ENCODE measurements at regions not wholly inside any gene's neighbourhood (a gene's known extent, or its start where the extent isn't known, plus 50 kb on each side); places are given as distances from the start of the nearest gene placed in this dataset.
"Not testable (repeated sequence)": the region's sequence is repeated elsewhere in the genome, so short reads cannot be mapped to it uniquely, and the experiment has no call there.

DNA sequence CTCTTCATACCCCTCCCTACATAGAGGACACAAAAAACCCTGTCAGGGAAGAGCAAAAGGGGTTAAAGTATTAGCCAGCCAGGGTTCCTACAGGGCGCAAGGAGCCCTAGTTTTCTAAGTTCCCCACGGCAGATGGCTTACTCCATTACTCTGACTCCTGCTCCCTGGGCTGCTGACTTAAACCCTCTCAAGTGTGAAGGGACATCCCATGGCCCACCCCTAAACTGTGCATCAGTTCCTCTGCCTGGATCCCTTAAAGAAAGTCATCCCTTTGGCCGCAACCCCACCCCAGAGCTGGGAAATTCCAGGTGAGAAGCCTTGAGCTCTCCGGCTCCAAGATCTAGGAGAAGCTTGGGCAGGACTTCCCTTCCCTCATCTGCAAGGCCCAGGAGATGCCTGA lies 236.0 kb downstream of the TOMM20 start:
- Mint-ChIP-seq H3K27ac (no peak overlapping the region), H3K36me3 (peaks cover 0 to 15% of the 10 kb centered on the region in 2 donors), H3K9me3 (peaks cover 0 to 12% of the 10 kb centered on the region in 2 donors)
- no peak for DNase-seq (ENCODE audit: low spot score in 2 of 2)
- no peak for ATAC-seq

DNA sequence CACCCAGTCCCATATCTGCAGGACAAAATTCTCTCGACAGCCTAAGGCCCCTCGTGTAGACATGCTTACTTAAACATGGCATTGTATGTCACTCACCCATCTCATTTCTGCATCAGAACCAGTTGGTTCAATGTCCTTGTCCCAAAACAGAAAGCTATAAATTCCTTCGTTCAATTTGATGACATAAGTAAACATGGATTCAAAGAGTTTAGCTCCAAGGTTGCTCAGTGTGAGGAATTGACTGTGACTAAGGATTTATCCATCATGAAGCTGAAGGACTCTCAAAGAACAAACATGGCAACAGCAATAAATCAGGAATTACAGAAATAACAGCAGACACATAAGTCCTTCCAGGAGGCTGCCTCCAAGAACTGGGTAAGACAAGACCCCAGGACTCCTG lies 237.2 kb downstream of the TOMM20 start:
- no peak for ATAC-seq
- H3K27ac Mint-ChIP-seq, result peak overlapping the region in 1 of 2 donors; percentile 58
- H3K9me3 Mint-ChIP-seq, result peaks cover 0 to 21% of the 10 kb centered on the region in 2 donors
- peaks cover 0 to 24% of the 10 kb centered on the region in 2 donors for H3K36me3 Mint-ChIP-seq
- DNase-seq (ENCODE audit: low spot score in 2 of 2), result no peak

DNA sequence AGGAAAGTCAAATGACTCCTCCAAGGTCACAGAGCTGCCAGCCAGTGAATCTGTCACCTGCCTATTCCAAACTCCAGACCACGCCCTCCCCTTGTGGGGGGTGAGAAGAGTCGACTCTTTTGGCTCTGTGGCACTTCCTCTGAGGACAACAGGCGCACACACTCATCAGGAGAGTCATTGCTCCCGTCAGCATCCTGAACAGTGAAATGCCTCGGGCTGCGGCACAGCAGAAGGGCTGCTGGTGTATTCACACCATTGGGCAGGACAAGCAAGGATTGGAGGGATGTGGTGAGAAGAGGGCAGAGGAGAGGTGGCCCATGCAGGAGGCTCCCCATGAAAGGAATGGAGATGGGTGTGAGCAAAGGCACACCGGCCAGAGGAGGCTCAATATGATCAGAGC lies 239.0 kb downstream of the TOMM20 start:
- DNase-seq (ENCODE audit: low spot score in 2 of 2), result no peak
- no peak overlapping the region for H3K27ac Mint-ChIP-seq
- no peak for ATAC-seq
- H3K36me3 Mint-ChIP-seq, result peaks cover 0 to 24% of the 10 kb centered on the region in 2 donors
- peaks cover 0 to 18% of the 10 kb centered on the region in 2 donors for H3K9me3 Mint-ChIP-seq

DNA sequence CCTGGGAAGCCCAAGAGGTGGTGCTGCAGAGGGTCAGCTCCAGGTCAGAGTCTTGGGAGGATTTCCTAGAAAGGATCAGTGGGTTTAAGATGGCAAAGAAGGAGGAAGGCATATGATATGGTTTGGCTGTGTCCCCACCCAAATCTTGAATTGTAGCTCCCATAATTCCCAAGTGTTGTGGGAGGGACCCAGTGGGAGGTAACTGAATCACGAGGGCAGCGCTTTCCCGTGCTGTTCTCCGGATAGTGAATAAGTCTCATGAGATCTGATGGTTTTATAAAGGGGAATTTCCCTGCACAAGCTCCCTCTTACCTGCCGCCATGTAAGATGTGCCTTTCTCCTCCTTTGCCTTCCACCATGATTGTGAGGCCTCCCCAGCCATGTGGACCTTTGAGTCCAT lies 240.4 kb downstream of the TOMM20 start:
- H3K27ac Mint-ChIP-seq; DNase-seq (ENCODE audit: low spot score in 2 of 2); ATAC-seq: not testable (repeated sequence)
- Mint-ChIP-seq H3K9me3 (peaks cover 0 to 16% of the 10 kb centered on the region in 2 donors), H3K36me3 (peaks cover under 1 to 34% of the 10 kb centered on the region in 2 donors)

DNA sequence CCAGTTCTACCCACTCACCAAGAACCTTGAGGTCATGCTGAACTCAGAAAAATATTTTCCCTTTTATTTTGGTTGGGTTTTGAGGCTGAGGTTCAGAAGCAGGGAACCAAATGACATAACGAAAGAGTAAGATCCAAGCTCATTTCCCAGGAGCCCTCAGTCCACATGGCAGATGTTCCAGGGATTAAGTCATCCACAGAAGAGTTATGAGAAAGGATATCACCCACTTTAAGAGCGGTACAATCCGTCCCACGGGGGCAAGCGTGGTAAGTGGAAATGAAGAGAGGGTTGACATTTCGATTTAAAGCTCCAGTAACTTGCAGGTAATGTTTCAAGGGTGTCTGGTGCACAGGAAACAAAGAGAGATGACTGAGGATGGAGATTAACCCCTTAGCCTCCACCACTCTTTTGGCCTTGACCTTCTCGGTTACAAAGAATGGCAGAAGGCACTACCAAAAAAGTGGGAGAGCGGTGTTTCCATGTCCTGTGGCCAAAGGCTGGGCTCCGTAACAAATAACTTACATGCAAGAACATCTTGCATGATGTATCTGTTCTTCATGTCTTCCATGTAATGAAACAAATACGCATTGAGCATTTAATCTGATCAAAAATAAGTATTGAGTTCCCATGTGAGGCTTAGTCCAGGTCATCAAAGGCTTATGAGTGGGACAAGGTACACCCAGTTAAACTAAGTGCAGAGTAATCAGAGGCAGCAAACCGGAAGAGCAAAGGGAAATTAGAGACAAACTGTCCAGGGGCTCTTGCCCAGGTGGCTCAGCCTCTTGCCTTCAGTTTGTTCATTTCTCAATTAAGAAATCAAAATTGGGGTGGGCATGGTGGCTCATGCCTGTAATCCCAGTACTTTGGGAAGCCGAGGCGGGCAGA lies 241.4 kb downstream of the TOMM20 start:
- Mint-ChIP-seq H3K27ac (no peak overlapping the region), H3K9me3 (peaks cover 0 to 16% of the 10 kb centered on the region in 2 donors), H3K36me3 (peaks cover 6 to 37% of the 10 kb centered on the region in 2 donors)
- DNase-seq (ENCODE audit: low spot score in 2 of 2) (no peak), ATAC-seq (no peak)

DNA sequence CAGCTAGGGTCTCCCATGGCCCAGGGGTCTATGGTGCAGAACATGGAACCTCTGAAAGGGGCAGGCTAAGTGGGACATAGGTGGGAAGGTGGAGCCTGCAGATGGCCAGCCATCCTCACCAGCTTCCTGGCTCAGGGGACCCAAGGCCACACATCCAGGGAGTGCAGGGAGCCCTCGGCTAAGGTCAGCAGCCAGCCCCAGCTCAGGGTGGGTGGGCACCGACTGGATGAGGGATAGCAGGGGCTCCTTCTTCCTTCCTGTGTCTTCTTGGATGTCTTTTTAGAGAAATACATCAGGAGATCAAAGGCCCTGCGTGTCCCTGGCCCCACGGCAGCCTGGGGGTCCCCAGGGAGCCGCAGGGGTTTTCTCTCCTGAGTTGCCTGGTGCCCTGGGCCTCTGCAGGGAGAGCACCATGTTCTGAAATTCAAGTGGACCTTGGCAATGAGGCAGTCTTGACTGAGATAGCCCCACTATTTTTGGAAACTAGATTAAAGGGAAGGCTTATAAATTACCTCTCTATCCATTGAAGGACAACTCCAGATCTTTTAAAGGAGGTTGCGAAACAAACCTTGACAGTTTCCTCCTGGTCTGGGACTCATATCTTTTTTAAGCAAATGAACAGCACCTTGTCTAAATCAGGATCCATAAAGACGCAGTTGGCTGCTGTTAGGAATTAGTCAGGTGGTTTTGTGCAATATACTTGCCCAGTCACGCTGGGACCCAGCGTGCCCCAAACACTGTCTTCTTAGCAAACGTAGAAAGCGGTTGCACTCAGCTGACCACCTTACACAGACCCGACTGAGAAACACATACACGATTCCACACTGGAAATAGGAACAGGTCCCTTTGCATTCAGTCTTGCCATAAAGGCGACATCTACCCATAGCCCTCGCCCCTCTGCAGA lies 242.3 kb downstream of the TOMM20 start:
- Mint-ChIP-seq H3K36me3 (peaks cover 6 to 37% of the 10 kb centered on the region in 2 donors), H3K27ac (no peak overlapping the region), H3K9me3 (peaks cover 0 to 16% of the 10 kb centered on the region in 2 donors)
- ATAC-seq (no peak), DNase-seq (ENCODE audit: low spot score in 2 of 2) (no peak)

DNA sequence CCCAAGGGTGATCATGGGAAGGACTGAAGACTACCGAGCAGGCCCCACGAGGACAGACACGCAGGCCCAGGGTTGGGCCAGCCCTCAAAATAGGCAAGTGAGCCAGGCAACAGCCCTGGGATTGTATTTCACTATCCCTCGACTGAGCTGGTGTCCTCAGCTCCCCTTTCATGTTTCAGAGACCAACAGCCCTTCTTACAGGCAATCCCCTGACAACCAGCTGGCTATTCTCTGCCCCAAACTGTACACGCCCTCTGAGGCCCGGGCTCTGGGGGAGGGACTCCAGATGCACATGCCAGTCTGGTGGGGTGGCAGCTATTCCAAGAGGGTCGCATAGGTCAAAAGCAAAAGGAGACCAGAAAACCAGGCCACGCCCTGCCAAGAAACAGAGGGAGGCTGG lies 243.0 kb downstream of the TOMM20 start:
- Mint-ChIP-seq H3K9me3 (peaks cover 0 to 16% of the 10 kb centered on the region in 2 donors), H3K36me3 (peaks cover 6 to 37% of the 10 kb centered on the region in 2 donors), H3K27ac (no peak overlapping the region)
- DNase-seq (ENCODE audit: low spot score in 2 of 2), result no peak
- no peak for ATAC-seq

DNA sequence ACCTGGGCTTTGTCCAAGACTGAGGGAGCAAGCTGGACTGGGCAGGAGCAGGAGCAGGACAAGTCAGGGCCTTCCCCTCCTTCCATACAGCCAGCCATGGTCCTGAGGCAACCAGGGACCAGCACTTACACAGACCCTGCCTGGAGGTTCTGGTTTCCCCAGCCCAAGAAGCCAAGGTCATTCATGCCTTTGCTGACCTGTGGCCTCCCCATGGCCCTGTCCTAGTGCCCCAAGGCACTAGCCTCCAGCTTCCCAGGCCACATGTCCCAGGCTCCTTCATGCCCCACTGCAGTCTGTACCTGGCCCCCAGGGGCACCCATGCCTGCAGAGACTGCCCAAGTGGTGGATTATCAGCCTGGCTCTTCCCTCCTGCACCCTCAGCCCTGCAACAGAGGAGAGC lies 243.9 kb downstream of the TOMM20 start:
- ATAC-seq (no peak), DNase-seq (ENCODE audit: low spot score in 2 of 2) (no peak)
- H3K27ac Mint-ChIP-seq, result no peak overlapping the region
- peaks cover 0 to 16% of the 10 kb centered on the region in 2 donors for H3K9me3 Mint-ChIP-seq
- H3K36me3 Mint-ChIP-seq, result peaks cover 6 to 37% of the 10 kb centered on the region in 2 donors

DNA sequence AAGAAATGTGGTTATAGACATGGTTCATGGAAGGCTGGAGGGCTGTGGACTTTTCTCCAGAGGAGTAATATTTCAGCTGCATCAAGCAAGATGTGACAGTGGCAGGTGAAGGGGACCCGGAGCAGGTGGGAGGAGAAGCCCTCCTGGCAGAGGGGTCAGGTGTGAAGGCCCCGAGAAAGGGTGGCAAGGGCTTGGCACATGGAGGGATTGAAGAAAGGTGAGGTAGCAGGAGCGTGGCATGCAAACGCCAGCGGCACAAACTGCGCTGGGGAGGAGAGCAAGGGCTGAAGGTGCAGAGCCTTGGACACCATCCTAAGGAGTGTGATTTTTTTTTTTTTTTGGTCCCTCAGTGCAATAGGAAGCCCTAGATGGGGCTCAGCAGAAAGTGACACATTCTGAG lies 244.6 kb downstream of the TOMM20 start:
- no peak for ATAC-seq
- peak overlapping the region in 1 of 2 donors; percentile 59 for H3K27ac Mint-ChIP-seq
- no peak for DNase-seq (ENCODE audit: low spot score in 2 of 2)
- peaks cover 0 to 16% of the 10 kb centered on the region in 2 donors for H3K9me3 Mint-ChIP-seq
- peaks cover 6 to 36% of the 10 kb centered on the region in 2 donors for H3K36me3 Mint-ChIP-seq

DNA sequence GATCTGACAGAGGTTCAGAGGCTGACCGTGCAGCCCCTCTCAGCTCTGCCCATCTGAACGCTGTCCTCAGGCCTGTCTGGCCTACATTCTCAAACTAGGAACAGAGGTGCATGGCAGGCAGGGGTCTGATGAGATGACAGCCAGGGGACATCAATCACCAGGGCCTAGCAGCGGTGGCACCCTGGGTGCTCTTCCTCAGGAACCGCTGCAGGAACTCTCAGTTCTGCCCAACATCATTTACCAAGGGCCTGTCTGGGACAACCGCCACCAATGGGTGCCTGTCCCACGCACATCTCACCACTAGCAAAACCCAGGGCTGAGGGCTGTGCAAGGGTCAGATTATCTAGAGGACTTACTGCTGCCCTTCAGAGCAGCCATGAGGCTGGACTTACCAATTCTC lies 245.7 kb downstream of the TOMM20 start:
- ATAC-seq (no peak), DNase-seq (ENCODE audit: low spot score in 2 of 2) (no peak)
- Mint-ChIP-seq H3K9me3 (peaks cover 0 to 10% of the 10 kb centered on the region in 2 donors), H3K27ac (peak overlapping the region; percentile 9 to 12), H3K36me3 (peaks cover 6 to 25% of the 10 kb centered on the region in 2 donors)

DNA sequence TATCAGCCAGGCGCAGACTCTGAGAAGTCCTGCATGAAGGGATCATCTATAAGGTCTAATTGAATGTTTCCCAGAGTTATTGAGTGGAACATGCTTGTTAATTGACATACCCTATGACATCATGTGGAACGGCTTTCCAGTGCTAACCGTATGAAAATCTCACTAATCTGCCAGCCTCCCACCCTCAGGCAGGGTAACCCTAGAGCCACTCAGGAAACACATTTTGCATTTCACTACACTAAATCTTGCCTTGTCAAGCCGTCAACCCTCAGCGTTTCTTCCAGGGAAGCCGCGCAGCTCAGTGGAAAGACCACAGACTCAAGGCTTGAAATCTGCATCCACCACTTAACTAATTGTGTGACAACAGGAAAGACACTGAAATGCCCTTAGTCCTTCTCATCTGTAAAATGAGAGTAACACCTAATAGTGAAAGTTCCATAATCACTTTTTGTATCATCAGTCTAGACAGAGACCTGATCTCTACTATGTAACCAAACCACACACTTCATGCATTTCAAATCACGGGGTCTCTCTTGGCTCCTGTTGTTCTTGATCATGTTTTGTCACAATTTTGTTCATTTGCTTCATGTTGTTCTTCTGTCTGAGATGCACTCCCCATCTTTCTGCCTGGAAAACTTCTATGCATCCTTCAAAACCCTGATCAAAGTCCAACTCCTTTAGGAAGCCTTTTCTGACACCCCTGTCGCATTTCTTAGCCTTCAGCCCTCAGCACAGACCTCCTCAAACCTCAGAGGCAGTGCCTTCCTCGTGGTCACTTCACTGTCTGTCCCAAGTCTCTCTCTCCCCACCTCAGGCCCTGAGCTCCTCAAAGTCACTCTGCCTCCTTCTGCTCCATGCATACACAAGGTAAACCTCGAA lies 246.5 kb downstream of the TOMM20 start:
- peaks cover 0 to 4% of the 10 kb centered on the region in 2 donors for H3K9me3 Mint-ChIP-seq
- DNase-seq (ENCODE audit: low spot score in 2 of 2) (peak in 1 of 2 donors; percentile 27), ATAC-seq (peak; percentile 83 to 94)
- H3K36me3 Mint-ChIP-seq, result peaks cover 6 to 17% of the 10 kb centered on the region in 2 donors
- peak overlapping the region; percentile 9 to 62 for H3K27ac Mint-ChIP-seq

DNA sequence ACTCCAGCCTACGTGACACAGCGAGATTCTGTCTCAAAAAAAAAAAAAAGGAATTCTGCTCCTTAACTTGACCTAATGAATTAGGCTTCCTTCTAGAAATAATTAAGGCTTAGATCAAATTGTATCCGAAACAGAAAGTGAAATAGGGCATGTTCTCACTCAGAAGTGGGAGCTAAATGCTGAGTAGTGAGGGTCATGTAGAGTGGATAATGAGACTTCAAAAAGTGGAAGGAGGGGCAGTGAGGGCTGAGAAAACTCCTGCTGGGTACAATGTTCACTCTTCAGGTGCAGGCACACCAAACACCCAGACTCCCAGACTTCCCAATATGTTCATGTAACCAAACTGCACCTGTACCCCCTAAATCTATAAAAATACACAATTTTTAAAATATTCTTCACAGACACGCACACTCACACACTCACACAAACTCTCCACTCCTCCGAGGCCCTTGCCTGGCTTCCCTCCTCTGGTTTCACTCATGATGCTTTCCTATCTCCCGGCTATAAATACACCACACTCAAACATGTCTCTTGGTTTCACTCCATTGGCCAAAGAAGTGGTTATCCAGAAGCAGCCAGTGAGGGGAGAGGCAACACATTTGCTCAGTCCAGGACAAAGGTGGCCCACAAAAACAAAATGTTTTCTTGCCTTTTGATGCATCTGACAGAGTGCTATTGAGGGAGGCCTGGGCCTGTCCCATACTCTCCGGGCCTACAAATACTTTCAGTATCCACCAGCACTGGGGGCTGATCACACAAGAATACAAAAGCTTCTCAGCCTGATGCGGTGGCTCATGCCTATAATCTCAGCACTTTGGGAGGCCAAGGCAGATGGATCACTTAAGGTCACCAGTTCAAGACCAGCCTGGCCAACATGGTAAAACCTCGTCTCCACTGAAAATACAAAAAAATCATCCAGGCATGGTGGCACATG lies 249.2 kb downstream of the TOMM20 start:
- no peak for DNase-seq (ENCODE audit: low spot score in 2 of 2)
- ATAC-seq, result no peak
- Mint-ChIP-seq H3K27ac (peak overlapping the region in 1 of 2 donors; percentile 7), H3K9me3 (no peaks in the 10 kb centered on the region), H3K36me3 (peaks cover 6 to 12% of the 10 kb centered on the region in 2 donors)

DNA sequence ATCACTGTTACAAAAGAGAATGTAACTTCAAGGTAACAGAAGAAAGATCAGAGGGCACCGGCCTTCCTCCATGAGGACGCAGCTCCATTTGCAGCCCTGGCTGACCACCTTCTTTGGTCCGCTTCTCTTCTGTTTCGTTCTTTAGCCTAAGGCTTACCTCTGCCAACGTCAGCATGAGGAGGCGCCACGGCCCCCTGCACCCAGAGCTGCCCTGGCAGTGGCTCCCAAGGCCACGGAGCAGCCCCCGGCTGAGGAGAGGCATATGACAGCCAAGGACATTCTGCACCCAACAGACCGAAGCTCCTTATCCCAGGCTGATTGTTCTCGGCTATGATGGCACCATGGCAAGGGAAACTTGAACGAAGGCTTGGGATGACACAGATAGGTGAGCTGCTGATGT lies 250.3 kb downstream of the TOMM20 start:
- Mint-ChIP-seq H3K9me3 (no peaks in the 10 kb centered on the region), H3K36me3 (peaks cover 3 to 6% of the 10 kb centered on the region in 2 donors), H3K27ac (no peak overlapping the region)
- DNase-seq (ENCODE audit: low spot score in 2 of 2) (no peak), ATAC-seq (no peak)

DNA sequence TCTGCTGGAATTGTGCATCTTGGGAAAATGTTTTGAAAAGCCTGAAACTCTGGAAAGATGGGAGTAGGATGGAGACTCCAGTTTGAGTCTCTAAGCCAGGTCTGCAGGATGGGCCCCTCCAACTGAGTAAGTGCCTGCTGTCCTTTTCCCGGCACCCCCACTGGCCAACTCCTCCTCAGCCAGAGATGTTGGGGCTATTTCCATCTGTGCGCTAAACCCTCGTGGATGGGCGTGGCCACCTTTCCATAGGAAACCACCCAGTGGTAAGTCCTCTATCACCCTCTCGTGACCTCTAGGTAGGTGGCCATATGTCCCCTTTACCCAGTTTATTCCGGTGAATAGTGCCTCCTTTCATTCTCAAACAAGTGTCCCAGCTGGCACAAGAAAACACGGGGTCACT lies 250.9 kb downstream of the TOMM20 start:
- DNase-seq (ENCODE audit: low spot score in 2 of 2) (no peak), ATAC-seq (no peak)
- Mint-ChIP-seq H3K27ac (no peak overlapping the region), H3K9me3 (no peaks in the 10 kb centered on the region), H3K36me3 (peaks cover 0 to 1% of the 10 kb centered on the region in 2 donors)

Measured in activated naive CD4-positive, alpha-beta T cell treated with anti-CD3 and anti-CD28 coated beads, Interleukin-2, amount 50 U/mL, for 72 hours (primary cell).